LoVo (cell line): ENCODE measurements at regions not wholly inside any gene's neighbourhood (a gene's known extent, or its start where the extent isn't known, plus 50 kb on each side); places are given as distances from the start of the nearest gene placed in this dataset.
A peak's percentile ranks its signal among the peaks of the same experiment; 100 is the strongest.

Source experiments
- DNase-seq: peaks from one replicate; pipeline ENCODE4 v3.0.0-alpha.2; 2016; ENCODE audit warnings: low spot score

GRCh38 chr2:236689981-236690380 lies 120.4 kb downstream of the ACKR3 start:
- no peak for DNase-seq

- no peak for DNase-seq
These were observed 121.1 kb downstream of the ACKR3 start for GRCh38 chr2:236690726-236691125.

DNA sequence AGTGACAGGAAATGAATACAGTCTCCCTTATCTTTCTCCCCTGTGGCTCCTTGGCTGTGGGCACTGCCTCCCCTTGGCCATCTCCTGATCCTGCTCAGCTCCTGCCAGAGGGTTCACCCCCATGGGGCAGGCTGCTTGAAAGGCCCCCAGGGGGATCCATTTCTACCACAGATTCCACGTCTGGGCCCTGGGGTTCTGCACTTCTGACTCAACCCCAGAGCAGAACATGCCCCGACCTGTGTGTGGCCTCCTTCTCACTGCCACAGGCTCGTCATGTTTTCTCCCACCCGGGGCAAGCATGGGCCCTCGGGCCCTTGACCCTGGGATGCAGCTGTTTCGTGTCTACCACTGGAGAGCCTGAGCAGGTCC lies 122.2 kb downstream of the ACKR3 start:
- DNase-seq = no peak

DNA sequence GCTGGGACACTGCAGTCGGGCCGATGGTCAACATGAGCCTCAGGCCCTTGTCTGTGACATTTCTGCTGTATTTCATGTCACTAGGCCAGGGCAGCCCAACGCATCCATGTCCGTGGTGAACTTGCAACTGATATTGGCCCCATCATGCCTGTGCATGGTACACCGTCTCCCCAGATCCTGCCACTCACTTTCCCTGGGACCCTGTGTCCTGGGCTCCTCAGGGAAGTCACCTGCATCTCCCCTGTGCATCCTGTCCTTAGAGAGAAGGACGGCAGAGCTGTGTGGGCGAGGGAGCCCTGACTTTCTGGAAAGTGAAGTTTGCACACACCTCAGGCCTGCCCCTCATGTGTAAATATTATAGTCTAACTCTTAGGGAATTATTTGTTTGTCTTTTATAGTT lies 123.3 kb downstream of the ACKR3 start:
- DNase-seq = no peak

- DNase-seq = no peak
These were observed 123.9 kb downstream of the ACKR3 start for GRCh38 chr2:236693531-236693930.

GRCh38 chr2:236694146-236694888 lies 124.7 kb downstream of the ACKR3 start:
- DNase-seq = no peak

DNA sequence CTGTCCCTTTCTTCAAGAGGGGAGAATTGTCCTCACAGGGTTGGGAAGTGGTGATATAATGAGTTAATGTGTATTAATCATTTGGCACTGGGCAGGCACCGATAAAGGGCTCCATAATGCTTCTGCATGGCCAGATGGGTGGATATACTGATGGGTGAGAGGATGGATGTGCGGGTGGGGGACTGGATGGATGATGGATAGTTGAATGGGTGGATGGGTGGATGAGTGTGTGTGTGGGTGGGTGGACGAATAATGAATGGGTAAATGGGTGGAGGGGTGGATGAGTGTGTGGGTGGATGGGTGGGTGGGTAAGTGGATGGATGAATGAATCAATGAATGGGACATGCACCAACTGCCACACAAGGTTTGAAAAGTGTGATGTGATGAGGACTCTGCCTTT lies 127.2 kb downstream of the ACKR3 start:
- no peak for DNase-seq

- DNase-seq = no peak
These were observed 128.5 kb downstream of the ACKR3 start for GRCh38 chr2:236698016-236698627.

DNA sequence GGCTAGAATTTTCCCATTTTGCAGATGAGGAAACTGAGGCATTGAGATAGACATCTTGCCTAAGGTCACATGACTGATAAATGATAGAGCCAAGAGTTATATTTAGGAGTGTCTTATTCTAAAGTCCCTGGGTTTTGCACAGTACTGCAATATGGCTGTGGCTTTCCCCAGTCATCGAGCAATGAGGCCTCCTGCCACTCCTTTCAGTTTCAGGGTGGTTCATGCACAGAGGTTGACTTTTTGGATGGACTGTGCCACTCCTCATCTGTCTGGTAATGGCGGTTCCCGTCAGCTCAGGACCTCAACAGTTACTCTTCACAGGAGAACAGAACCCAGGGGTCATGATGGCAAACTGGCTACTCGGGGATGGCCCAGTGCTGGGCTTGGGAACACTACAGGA lies 131.1 kb downstream of the ACKR3 start:
- no peak for DNase-seq

- no peak for DNase-seq
These were observed 133.2 kb downstream of the ACKR3 start for GRCh38 chr2:236702657-236703372.

DNA sequence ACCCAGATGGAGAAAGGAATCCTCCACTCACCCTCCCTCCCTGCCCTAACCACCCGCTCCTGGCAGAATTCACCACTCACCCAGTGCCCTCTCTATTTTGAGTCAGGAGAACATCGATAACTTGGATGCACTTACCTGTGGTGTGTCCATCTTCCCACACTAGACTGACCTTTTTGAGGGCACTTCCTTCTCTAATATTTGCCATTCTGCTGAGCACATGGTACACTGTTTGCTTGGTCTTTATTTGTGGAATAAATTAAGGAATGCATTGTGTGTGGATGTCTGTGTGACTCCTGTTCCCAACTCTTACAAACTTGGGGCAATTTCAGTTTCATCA lies 133.7 kb downstream of the ACKR3 start:
- DNase-seq = no peak

DNA sequence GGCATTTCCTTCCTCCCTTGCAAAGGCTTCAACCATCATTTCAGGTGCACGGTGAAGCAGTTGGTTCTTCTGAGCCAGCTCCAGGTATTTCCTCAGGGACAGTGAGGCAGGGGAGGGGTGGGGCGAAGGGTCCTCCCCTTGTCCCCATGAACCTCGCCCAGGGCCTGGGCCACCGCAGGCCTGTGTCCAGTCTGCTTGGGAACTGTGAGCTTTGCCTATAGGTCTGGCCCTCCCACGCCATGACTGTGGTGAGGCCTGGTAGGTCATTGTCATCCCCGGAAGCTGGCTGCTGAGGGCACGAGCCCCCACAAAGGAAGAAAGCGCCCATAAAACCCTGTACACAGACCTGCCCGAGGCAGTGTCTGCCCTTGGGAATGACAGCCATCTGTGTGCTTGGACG lies 134.3 kb downstream of the ACKR3 start:
- no peak for DNase-seq

DNA sequence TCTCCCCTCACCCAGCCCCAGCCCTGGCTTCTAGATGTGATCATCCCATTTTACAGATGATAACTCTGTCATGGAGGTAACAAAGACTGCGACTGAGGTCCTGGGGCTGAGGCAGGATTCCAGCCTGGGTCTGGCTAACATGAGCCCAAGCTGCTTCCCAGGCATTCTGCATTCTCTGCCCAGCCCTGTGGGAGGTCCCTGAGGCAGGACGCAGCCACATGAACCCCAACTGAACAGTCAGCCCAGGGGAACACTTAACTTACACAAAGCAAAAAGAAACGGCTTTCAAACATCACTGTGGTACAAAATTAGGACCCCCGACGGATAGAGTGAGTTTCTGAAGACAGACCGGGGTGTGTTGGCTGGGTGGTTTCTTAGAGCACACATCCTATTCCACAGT lies 135.3 kb downstream of the ACKR3 start:
- no peak for DNase-seq

DNA sequence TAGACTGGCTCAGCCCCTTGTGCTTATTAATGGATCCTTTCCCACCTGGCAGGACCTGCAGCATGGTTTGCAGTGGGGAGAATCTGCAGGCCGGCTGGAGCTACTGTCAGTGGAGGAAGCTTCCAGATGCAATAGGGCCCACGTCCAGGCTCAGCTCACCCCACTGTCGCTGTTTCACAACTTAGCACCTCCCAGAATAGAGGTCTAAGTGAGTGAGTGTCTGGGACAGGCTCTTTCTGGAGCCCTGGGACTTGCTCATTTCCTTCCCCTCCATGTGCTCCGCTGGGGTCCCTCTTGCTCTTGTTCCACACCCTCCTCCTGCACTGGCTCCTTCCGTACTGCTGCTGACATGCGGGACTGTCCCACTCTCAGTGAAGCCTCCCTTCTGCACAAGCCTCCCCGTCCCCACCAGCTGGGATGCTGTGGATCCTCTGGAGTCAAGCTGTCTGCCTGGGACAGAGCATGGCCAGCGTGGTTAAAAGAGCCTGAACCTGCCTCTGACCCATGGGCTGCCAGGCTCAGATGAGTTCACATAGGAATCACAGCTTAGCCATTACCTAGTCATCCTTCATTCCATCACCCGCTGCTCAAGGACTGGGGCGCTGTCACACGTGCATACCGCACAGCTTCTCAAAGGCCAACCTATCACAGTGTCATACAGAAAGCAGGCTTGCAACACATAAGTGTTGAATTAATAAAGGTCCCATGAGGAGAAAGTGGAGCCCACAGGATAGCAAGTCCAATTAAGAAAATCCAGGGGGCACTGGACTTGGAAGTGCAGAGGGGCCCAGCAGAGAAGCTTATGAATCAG lies 135.9 kb downstream of the ACKR3 start:
- no peak for DNase-seq

DNA sequence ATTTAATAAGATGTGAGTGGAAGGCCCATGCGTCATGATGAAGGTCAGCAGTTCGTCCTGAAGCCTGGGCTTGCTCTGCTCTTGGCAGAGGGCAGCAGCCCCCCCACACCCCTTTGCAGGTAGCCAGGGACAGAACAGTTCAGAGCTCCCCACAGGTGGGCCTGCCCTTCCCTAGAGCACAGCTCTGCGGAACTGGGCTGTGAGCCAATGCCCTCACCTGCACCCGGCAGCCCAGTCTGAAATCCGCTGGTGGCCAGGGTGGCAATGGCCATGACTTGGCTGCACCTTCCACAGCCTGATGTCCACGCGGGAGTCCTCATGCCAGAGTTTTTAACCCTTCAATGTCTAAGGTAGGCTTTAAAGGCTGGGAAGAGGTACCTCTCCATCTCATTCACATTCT lies 136.7 kb downstream of the ACKR3 start:
- no peak for DNase-seq

- no peak for DNase-seq
These were observed 137.2 kb downstream of the ACKR3 start for GRCh38 chr2:236706803-236707202.

GRCh38 chr2:236711440-236711839 lies 141.8 kb downstream of the ACKR3 start:
- peak; percentile 37 for DNase-seq

GRCh38 chr2:236712304-236712703 lies 142.7 kb downstream of the ACKR3 start:
- no peak for DNase-seq

DNA sequence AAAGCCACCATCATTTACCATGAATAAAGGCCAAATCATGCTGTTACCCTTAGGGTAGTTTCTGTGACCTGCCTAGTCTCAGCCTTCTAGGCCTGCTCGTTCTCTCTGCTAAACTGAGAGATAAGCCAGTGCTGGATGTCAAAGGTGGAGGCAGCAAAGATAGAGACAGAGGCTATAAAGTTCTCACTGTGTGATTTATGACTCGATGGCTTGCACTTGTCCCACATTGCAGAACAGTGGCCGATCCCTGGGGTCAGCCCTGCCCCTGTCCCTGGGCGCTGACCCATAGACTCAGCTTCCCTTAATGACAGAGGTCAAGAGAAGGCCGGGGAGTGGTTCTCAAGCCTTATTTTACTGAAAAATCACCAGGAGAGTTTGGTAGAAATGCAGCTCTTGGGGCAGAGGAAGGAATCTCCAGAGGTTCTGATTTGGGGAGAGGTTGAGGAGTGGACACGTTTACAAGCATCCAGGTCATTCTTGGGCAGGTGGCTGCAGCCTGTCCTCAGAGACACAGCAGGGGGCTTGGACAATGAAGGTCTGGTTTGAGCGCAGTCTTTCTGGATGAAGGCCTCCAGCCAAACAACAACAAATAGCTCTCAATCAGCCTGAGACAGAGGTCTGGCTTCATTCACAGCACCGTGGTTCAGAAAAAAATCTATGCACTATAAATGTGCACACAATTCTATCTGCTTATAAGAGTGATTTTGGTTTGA lies 143.5 kb downstream of the ACKR3 start:
- no peak for DNase-seq

DNA sequence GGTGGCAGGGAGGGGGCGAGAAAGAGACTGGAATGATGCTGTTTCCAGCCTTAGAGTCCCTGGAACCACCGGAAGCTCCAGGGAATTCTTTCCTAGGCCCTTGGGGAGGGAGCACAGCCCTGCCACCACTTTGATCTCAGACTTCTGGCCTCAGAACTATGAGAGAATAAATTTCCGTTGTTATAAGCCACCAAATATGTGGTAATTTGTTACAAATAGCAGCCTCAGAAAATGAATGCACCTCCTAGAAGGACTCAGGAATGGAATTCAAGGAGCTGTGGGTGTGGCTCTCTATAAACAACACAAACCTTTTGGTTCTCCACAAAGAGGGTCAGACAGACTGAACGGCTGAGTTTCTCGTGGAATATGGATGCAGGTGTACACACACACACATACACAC lies 144.5 kb downstream of the ACKR3 start:
- DNase-seq = no peak

GRCh38 chr2:236715077-236715476 lies 145.5 kb downstream of the ACKR3 start:
- DNase-seq = no peak

DNA sequence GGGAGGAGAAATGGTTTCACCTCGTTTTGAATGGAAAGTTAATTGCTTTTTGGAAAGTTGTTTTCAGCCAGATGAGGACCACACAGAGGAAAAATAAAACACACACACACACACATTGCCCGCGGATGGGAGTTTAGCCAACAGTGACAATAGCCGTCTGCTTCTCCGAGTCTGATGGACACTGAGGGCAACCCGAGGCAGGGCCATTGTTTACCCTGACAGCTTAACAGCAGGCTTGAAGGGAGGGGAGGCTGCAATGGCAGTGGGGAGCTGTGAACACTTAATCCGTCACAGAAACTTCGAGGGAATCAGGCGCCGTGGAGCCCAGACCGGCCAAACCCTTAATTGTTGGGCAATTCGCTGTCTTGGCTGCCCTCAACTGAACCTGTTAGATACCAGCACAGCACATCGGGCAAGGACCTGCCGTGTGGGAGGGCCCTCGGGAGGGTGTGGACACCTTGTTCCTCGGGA lies 145.9 kb downstream of the ACKR3 start:
- no peak for DNase-seq
